Tibial nerve (tissue), 4 donors: ENCODE measurements at regions not wholly inside any gene's neighbourhood (a gene's known extent, or its start where the extent isn't known, plus 50 kb on each side); places are given as distances from the start of the nearest gene placed in this dataset.
"Not testable (repeated sequence)": the region's sequence is repeated elsewhere in the genome, so short reads cannot be mapped to it uniquely, and the experiment has no call there.

ENCODE experiments used
- DNase-seq, 2 donors: peaks; one replicate each; pipeline ENCODE4 v3.0.0-alpha.2; 2019; ENCODE audit warnings: low spot score in 2 of 2
- H3K27ac ChIP-seq, 4 donors: fragments of 200-600 bp; sonication (generic) in 3 of 4; one replicate each; pipeline ENCODE4 v1.5.1; 2017 to 2019; ENCODE audit warnings: mild to moderate bottlenecking in 1 of 4
- H3K27me3 ChIP-seq, 2 donors: fragments of 200-600 bp; sonication (generic) in 1 of 2; one replicate each; pipeline versions ENCODE4 v1.5.1 to v1.6.0; 2017 to 2019
- H3K36me3 ChIP-seq, 3 donors: fragments of 200-600 bp; sonication (generic); one replicate each; pipeline ENCODE4 v1.5.1; 2018 to 2019
- H3K4me1 ChIP-seq, 4 donors: fragments of 200-600 bp; sonication (generic) in 3 of 4; one replicate each; pipeline ENCODE4 v1.5.1; 2017 to 2019
- H3K4me3 ChIP-seq, 4 donors: fragments of 200-600 bp; sonication (generic) in 3 of 4; one replicate each; pipeline ENCODE4 v1.5.1; 2017 to 2019; ENCODE audit warnings: mild to moderate bottlenecking in 1 of 4, moderate library complexity in 1 of 4
- H3K9me3 ChIP-seq, 4 donors: fragments of 200-600 bp; sonication (generic) in 3 of 4; one replicate each; pipeline ENCODE4 v1.5.1; 2017 to 2019
- EP300 ChIP-seq, 2 donors: sonication (generic); formaldehyde crosslinking; IDR thresholded peaks; one replicate each; pipeline ENCODE4 v1.6.1; 2017; ENCODE audit warnings: antibody characterized with exemption in 2 of 2, mild to moderate bottlenecking in 1 of 2
- POLR2A ChIP-seq, 2 donors: fragments of 450-650 bp; IDR thresholded peaks; one replicate each; pipeline ENCODE4 v1.6.1; 2017; ENCODE audit warnings: antibody characterized with exemption in 2 of 2, mild to moderate bottlenecking in 2 of 2, moderate library complexity in 2 of 2
- WGBS, 2 donors: methylation state at CpG; one replicate each; pipeline ENCODE4 v1.1.5; 2018; 5-methylcytosine and 5-hydroxymethylcytosine counted together
- TF ChIP-seq, protein P1 (sequence below), 5 experiments: fragments of 200-600 bp in 3 of 5; fragments of 450-650 bp in 2 of 5; sonication (generic) in 3 of 5; IDR thresholded peaks; one replicate each; pipeline ENCODE4 v1.5.1; 2016 to 2019; ENCODE audit warnings: antibody characterized with exemption in 5 of 5, mild to moderate bottlenecking in 3 of 5, moderate library complexity in 2 of 5

GRCh38 chr9:87014436-87014835 lies 67.1 kb upstream of the GAS1 start:
- 35 to 63% methylated on average over 1 of the region's 1 CpG for WGBS, 2 donors
- Histone ChIP-seq H3K27ac (no peak overlapping the region), H3K36me3 (no peaks in the 10 kb centered on the region), H3K4me1 (no peaks in the 10 kb centered on the region), H3K9me3 (no peaks in the 10 kb centered on the region), H3K4me3 (no peak overlapping the region), H3K27me3 (no peaks in the 10 kb centered on the region)
- TF ChIP-seq POLR2A (IDR thresholded peaks at IDR 0.05) (no peak), EP300 (IDR thresholded peaks at IDR 0.05) (no peak)
- TF ChIP-seq, protein P1, sequence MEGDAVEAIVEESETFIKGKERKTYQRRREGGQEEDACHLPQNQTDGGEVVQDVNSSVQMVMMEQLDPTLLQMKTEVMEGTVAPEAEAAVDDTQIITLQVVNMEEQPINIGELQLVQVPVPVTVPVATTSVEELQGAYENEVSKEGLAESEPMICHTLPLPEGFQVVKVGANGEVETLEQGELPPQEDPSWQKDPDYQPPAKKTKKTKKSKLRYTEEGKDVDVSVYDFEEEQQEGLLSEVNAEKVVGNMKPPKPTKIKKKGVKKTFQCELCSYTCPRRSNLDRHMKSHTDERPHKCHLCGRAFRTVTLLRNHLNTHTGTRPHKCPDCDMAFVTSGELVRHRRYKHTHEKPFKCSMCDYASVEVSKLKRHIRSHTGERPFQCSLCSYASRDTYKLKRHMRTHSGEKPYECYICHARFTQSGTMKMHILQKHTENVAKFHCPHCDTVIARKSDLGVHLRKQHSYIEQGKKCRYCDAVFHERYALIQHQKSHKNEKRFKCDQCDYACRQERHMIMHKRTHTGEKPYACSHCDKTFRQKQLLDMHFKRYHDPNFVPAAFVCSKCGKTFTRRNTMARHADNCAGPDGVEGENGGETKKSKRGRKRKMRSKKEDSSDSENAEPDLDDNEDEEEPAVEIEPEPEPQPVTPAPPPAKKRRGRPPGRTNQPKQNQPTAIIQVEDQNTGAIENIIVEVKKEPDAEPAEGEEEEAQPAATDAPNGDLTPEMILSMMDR (IDR thresholded peaks at IDR 0.05) = no peak
- DNase-seq = no peak

DNA sequence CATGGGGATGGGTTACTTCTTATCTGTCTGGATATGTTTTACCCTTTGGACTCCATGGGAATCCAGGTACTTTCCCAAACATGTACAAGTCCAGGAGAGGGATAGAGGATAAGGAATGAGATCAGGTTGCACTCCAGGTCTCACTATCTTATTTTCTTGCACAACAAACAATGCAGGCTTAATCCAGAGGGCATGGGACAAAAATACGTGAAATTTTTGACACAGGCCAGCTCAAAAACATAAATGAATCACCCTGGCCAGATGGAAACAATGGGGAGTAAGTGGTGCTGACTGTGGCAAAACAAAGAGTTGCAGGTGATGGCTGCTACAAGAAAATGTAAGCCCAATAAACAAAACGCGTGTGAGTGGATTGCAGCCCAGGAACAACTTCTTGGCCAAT lies 69.4 kb upstream of the GAS1 start:
- H3K4me3 ChIP-seq = no peak overlapping the region
- no peak for TF ChIP-seq EP300 (IDR thresholded peaks at IDR 0.05)
- no peak for TF ChIP-seq POLR2A (IDR thresholded peaks at IDR 0.05)
- H3K27me3 ChIP-seq = no peaks in the 10 kb centered on the region
- WGBS, 2 donors = 83 to 90% methylated on average over 3 of the region's 3 CpGs
- no peak for DNase-seq
- no peaks in the 10 kb centered on the region for H3K36me3 ChIP-seq
- H3K4me1 ChIP-seq = no peaks in the 10 kb centered on the region
- no peak overlapping the region for H3K27ac ChIP-seq
- no peaks in the 10 kb centered on the region for H3K9me3 ChIP-seq

- Histone ChIP-seq H3K36me3 (no peaks in the 10 kb centered on the region), H3K4me1 (no peaks in the 10 kb centered on the region), H3K27me3 (no peaks in the 10 kb centered on the region), H3K9me3 (no peaks in the 10 kb centered on the region), H3K4me3 (no peak overlapping the region), H3K27ac (no peak overlapping the region)
- no peak for DNase-seq
- 58 to 60% methylated on average over 4 of the region's 4 CpGs for WGBS, 2 donors
- no peak for TF ChIP-seq EP300 (IDR thresholded peaks at IDR 0.05)
- no peak for TF ChIP-seq POLR2A (IDR thresholded peaks at IDR 0.05)
- TF ChIP-seq, protein P1 (IDR thresholded peaks at IDR 0.05) = no peak
Observed at GRCh38 chr9:87020169-87020950, 73.1 kb upstream of the GAS1 start.

GRCh38 chr9:87022178-87022577 lies 74.9 kb upstream of the GAS1 start:
- DNase-seq = no peak
- no peak overlapping the region for H3K4me3 ChIP-seq

GRCh38 chr9:87026204-87026603 lies 78.9 kb upstream of the GAS1 start:
- H3K9me3 ChIP-seq = no peaks in the 10 kb centered on the region
- H3K27me3 ChIP-seq = no peaks in the 10 kb centered on the region
- no peak for DNase-seq
- TF ChIP-seq POLR2A (IDR thresholded peaks at IDR 0.05) (no peak), EP300 (IDR thresholded peaks at IDR 0.05) (no peak)
- TF ChIP-seq, protein P1 (IDR thresholded peaks at IDR 0.05) = no peak
- no peak overlapping the region for H3K4me3 ChIP-seq
- no peaks in the 10 kb centered on the region for H3K36me3 ChIP-seq
- H3K27ac ChIP-seq = no peak overlapping the region
- no peaks in the 10 kb centered on the region for H3K4me1 ChIP-seq

More at GRCh38 chr9:87022178-87022577, 74.9 kb upstream of the GAS1 start:
- H3K4me1 ChIP-seq = no peaks in the 10 kb centered on the region
- H3K9me3 ChIP-seq = no peaks in the 10 kb centered on the region
- TF ChIP-seq, protein P1 (IDR thresholded peaks at IDR 0.05) = no peak
- no peak for TF ChIP-seq POLR2A (IDR thresholded peaks at IDR 0.05)
- no peak for TF ChIP-seq EP300 (IDR thresholded peaks at IDR 0.05)
- no peaks in the 10 kb centered on the region for H3K27me3 ChIP-seq
- H3K27ac ChIP-seq = no peak overlapping the region
- WGBS, 2 donors = 79 to 90% methylated on average over 1 of the region's 1 CpG
- no peaks in the 10 kb centered on the region for H3K36me3 ChIP-seq

- not testable (repeated sequence) for DNase-seq, H3K4me3 ChIP-seq, H3K4me1 ChIP-seq, H3K27ac ChIP-seq, H3K36me3 ChIP-seq, H3K27me3 ChIP-seq, H3K9me3 ChIP-seq
- WGBS, 2 donors = 86 to 95% methylated on average over 4 of the region's 4 CpGs
Observed at GRCh38 chr9:87028836-87029235, 81.5 kb upstream of the GAS1 start.
